ENCODE measurements at regions not wholly inside any gene's neighbourhood (a gene's known extent, or its start where the extent isn't known, plus 50 kb on each side); places are given as distances from the start of the nearest gene placed in this dataset.

DNA sequence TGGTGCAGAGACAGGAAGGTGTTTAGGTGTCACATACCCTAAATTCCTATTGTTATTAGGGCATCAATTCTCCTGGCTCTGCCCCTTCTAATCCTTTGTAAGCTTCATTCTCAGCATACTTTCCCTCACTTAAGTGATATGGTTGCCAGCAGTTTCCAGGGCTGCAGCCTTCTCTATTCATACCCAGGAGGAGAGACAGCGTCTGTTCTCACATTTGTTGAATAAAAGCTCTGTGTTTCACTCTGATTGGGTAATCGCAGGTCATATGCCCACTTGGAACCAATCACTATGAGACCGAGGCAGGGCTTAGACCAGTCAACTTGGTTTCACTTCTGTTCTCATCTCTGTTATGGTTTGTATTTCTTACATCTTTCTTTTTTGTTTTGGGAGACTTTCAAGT lies 109.6 kb upstream of the MTPN start:
- no peak for TF ChIP-seq CTCF (IDR thresholded peaks at IDR 0.05)
- no peak for TF ChIP-seq EZH2 (IDR thresholded peaks at IDR 0.05; ENCODE audit: borderline replicate concordance, insufficient read depth, low read depth, low read length, poor library complexity, severe bottlenecking)

Data from B cell (primary cell).